Right lobe of liver (tissue), 4 donors: ENCODE measurements at regions not wholly inside any gene's neighbourhood (a gene's known extent, or its start where the extent isn't known, plus 50 kb on each side); places are given as distances from the start of the nearest gene placed in this dataset.

Experiments
- POLR2A ChIP-seq: fragments of 450-650 bp; IDR thresholded peaks from one replicate; pipeline ENCODE4 v1.6.1; 2017; ENCODE audit warnings: antibody characterized with exemption, mild to moderate bottlenecking
- TF ChIP-seq, protein P1 (sequence below), 4 donors: fragments of 200-600 bp in 3 of 4; fragments of 450-650 bp in 1 of 4; IDR thresholded peaks; one replicate each; pipeline versions ENCODE4 v1.5.1 to v1.8.0; 2016 to 2022; ENCODE audit warnings: antibody characterized with exemption in 4 of 4, mild to moderate bottlenecking in 2 of 4
- donor health status: DM: no; HTN: no; CAD: no.
- donor health status: DM: no; HTN: no; CAD: no.
- donor health status: DM: no; HTN: yes; CAD: no.

DNA sequence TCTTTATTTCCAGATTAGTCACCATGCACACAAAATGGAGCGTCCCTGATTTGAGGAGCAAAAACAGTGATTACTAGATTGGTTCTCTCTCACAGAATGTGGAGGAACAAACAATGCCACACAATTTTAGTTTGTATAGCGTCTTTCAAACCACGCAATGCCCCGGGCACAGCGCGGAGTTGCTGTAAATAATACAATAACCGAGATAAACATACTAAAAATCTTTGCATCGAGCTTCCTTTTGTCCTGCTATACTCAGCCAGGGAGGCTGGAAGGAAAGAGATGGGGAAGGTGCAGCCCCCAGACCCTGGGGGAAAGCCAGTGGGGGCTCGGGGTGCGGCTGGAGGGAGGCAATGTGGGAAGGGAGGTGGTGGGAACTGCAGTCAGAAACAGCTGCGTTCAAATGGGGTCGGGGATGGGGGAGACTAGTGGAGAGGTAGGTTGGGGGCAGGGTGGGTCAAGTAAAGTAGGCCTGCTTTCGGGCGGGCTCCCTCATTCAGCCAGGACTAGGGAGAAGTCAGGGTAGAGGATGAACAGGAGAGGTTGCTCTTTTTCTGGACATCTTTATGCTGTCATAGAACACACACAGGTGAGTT is 366.3 kb downstream of the RPS6KC1 start:
- TF ChIP-seq, protein P1, sequence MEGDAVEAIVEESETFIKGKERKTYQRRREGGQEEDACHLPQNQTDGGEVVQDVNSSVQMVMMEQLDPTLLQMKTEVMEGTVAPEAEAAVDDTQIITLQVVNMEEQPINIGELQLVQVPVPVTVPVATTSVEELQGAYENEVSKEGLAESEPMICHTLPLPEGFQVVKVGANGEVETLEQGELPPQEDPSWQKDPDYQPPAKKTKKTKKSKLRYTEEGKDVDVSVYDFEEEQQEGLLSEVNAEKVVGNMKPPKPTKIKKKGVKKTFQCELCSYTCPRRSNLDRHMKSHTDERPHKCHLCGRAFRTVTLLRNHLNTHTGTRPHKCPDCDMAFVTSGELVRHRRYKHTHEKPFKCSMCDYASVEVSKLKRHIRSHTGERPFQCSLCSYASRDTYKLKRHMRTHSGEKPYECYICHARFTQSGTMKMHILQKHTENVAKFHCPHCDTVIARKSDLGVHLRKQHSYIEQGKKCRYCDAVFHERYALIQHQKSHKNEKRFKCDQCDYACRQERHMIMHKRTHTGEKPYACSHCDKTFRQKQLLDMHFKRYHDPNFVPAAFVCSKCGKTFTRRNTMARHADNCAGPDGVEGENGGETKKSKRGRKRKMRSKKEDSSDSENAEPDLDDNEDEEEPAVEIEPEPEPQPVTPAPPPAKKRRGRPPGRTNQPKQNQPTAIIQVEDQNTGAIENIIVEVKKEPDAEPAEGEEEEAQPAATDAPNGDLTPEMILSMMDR (IDR thresholded peaks at IDR 0.05), result no peak
- TF ChIP-seq POLR2A, result no peak
